Activated CD8-positive, alpha-beta T cell treated with anti-CD3 and anti-CD28 coated beads for 36 hours (primary cell): ENCODE measurements at regions not wholly inside any gene's neighbourhood (a gene's known extent, or its start where the extent isn't known, plus 50 kb on each side); places are given as distances from the start of the nearest gene placed in this dataset.

Source experiments
- ATAC-seq: fragments of 200-7000 bp; cut with Tn5 transposase; one replicate; pipeline ENCODE4 v1.10.0; 2021; ENCODE audit warnings: mild to moderate bottlenecking, moderate library complexity
- CTCF ChIA-PET: fragments of 350-600 bp; sonication (Branson Sonifier 250); formaldehyde crosslinking; loops from one replicate; lab custom pipeline; 2021; ENCODE audit warnings: antibody characterized with exemption; lab: Charles Lee
- POLR2A ChIA-PET: fragments of 350-600 bp; sonication (Branson Sonifier 250); formaldehyde crosslinking; loops from one replicate; lab custom pipeline; 2021; ENCODE audit warnings: antibody characterized with exemption; lab: Charles Lee
- DNase-seq: peaks from one replicate; pipeline ENCODE4 v3.0.0-alpha.2; 2020
- H3K27ac Mint-ChIP-seq: one replicate; pipeline ENCODE4 v1.8.0; 2021; ENCODE audit warnings: mild to moderate bottlenecking, mixed read lengths
- H3K27me3 Mint-ChIP-seq: one replicate; pipeline ENCODE4 v1.8.0; 2021; ENCODE audit warnings: mixed read lengths
- H3K36me3 Mint-ChIP-seq: one replicate; pipeline ENCODE4 v1.8.0; 2021; ENCODE audit warnings: low read depth, mixed read lengths
- H3K4me1 Mint-ChIP-seq: one replicate; pipeline ENCODE4 v1.8.0; 2021; ENCODE audit warnings: low read depth, mixed read lengths
- H3K4me3 Mint-ChIP-seq: one replicate; pipeline ENCODE4 v1.8.0; 2021; ENCODE audit warnings: mild to moderate bottlenecking, moderate library complexity, mixed read lengths
- H3K9me3 Mint-ChIP-seq: one replicate; pipeline ENCODE4 v1.8.0; 2021; ENCODE audit warnings: mixed read lengths
- CTCF ChIP-seq: fragments of 200-600 bp; IDR thresholded peaks from one replicate; pipeline ENCODE4 v1.8.0; 2022; ENCODE audit warnings: antibody characterized with exemption, mild to moderate bottlenecking
- intact Hi-C: fragments of 100-400 bp; cut with micrococcal nuclease; formaldehyde crosslinking; loops from one replicate; pipeline ENCODE4 v1.10.0; 2022

- Mint-ChIP-seq H3K9me3 (no peaks in the 10 kb centered on the region), H3K27ac (no peak overlapping the region), H3K27me3 (no peaks in the 10 kb centered on the region), H3K4me3 (no peak overlapping the region), H3K36me3 (no peaks in the 10 kb centered on the region), H3K4me1 (no peaks in the 10 kb centered on the region)
- DNase-seq: no peak
- ATAC-seq: no peak
- CTCF ChIA-PET: no interaction called here
- TF ChIP-seq CTCF: no peak
- intact Hi-C loops: no loop called here
- POLR2A ChIA-PET: no interaction called here
Measured at GRCh38 chr2:65864619-65865018, 432.2 kb upstream of the SPRED2 start.

GRCh38 chr2:65863713-65864112, 431.3 kb upstream of the SPRED2 start:
- no peak for ATAC-seq
- no peak for TF ChIP-seq CTCF
- ChIA-PET POLR2A (no interaction called here), CTCF (no interaction called here)
- no peaks in the 10 kb centered on the region for H3K27me3 Mint-ChIP-seq
- H3K4me3 Mint-ChIP-seq: no peak overlapping the region
- H3K27ac Mint-ChIP-seq: no peak overlapping the region
- H3K4me1 Mint-ChIP-seq: no peaks in the 10 kb centered on the region
- intact Hi-C loops: no loop called here
- no peaks in the 10 kb centered on the region for H3K36me3 Mint-ChIP-seq
- no peaks in the 10 kb centered on the region for H3K9me3 Mint-ChIP-seq
- DNase-seq: no peak

GRCh38 chr2:65856928-65857327, 424.5 kb upstream of the SPRED2 start:
- intact Hi-C loops: no loop called here
- no peak for DNase-seq
- no peaks in the 10 kb centered on the region for H3K36me3 Mint-ChIP-seq
- ATAC-seq: no peak
- H3K27ac Mint-ChIP-seq: no peak overlapping the region
- ChIA-PET POLR2A (no interaction called here), CTCF (no interaction called here)
- no peak overlapping the region for H3K4me3 Mint-ChIP-seq
- H3K4me1 Mint-ChIP-seq: no peaks in the 10 kb centered on the region
- TF ChIP-seq CTCF: no peak
- no peaks in the 10 kb centered on the region for H3K27me3 Mint-ChIP-seq
- H3K9me3 Mint-ChIP-seq: no peaks in the 10 kb centered on the region

- H3K9me3 Mint-ChIP-seq: no peaks in the 10 kb centered on the region
- no peak overlapping the region for H3K4me3 Mint-ChIP-seq
- ChIA-PET POLR2A (no interaction called here), CTCF (no interaction called here)
- no peaks in the 10 kb centered on the region for H3K4me1 Mint-ChIP-seq
- intact Hi-C loops: no loop called here
- no peaks in the 10 kb centered on the region for H3K36me3 Mint-ChIP-seq
- no peak for DNase-seq
- no peaks in the 10 kb centered on the region for H3K27me3 Mint-ChIP-seq
- no peak overlapping the region for H3K27ac Mint-ChIP-seq
- no peak for TF ChIP-seq CTCF
- no peak for ATAC-seq
Measured at GRCh38 chr2:65856423-65856822, 424.0 kb upstream of the SPRED2 start.

GRCh38 chr2:65850695-65851094, 418.3 kb upstream of the SPRED2 start:
- ATAC-seq: no peak
- no peaks in the 10 kb centered on the region for H3K36me3 Mint-ChIP-seq
- no peak for TF ChIP-seq CTCF
- H3K4me3 Mint-ChIP-seq: no peak overlapping the region
- peaks cover 3% of the 10 kb centered on the region for H3K27me3 Mint-ChIP-seq
- intact Hi-C loops: no loop called here
- ChIA-PET POLR2A (no interaction called here), CTCF (no interaction called here)
- DNase-seq: no peak
- H3K4me1 Mint-ChIP-seq: no peaks in the 10 kb centered on the region
- no peaks in the 10 kb centered on the region for H3K9me3 Mint-ChIP-seq
- no peak overlapping the region for H3K27ac Mint-ChIP-seq
